DND-41 (cell line): ENCODE measurements at regions not wholly inside any gene's neighbourhood (a gene's known extent, or its start where the extent isn't known, plus 50 kb on each side); places are given as distances from the start of the nearest gene placed in this dataset.

Source experiments
- ATAC-seq: fragments of 200-7000 bp; cut with Tn5 transposase; 3 replicates; pipeline ENCODE4 v1.9.1; 2021; ENCODE audit warnings: low read depth; ENCODE audit not compliant: insufficient read depth
- DNase-seq: peaks from one replicate; pipeline ENCODE4 v3.0.0-alpha.2; 2020
- H2AFZ ChIP-seq: 2 replicates; pipeline ENCODE4 v1.6.0; 2012; ENCODE audit warnings: low read depth, low read length
- H3K27ac ChIP-seq: 2 replicates; pipeline ENCODE4 v1.5.1; 2012; ENCODE audit warnings: low read length, inconsistent platforms
- H3K27me3 ChIP-seq: fragments of 200-600 bp; sonication (generic); 2 replicates; pipeline ENCODE4 v1.6.0; 2012; ENCODE audit warnings: low read length, mild to moderate bottlenecking, inconsistent platforms; ENCODE audit not compliant: insufficient read depth, poor library complexity
- H3K36me3 ChIP-seq: 2 replicates; pipeline ENCODE4 v1.5.1; 2012; ENCODE audit warnings: low read length, inconsistent platforms; ENCODE audit not compliant: insufficient read depth
- H3K4me1 ChIP-seq: 2 replicates; pipeline ENCODE4 v1.5.1; 2012; ENCODE audit warnings: mild to moderate bottlenecking, low read length; ENCODE audit not compliant: insufficient read depth
- H3K4me2 ChIP-seq: 2 replicates; pipeline ENCODE4 v1.6.0; 2012; ENCODE audit warnings: mild to moderate bottlenecking, moderate library complexity, low read length, inconsistent platforms; ENCODE audit not compliant: insufficient read depth
- H3K4me3 ChIP-seq, 2 experiments: fragments of 200-600 bp in 1 of 2; shearing (Covaris generic) in 1 of 2; 2 replicates each; pipeline ENCODE4 v1.5.1; 2012 to 2016; ENCODE audit warnings: inconsistent platforms in 2 of 2, low read length in 2 of 2, mild to moderate bottlenecking in 2 of 2, low read depth in 1 of 2, moderate library complexity in 1 of 2
- H3K79me2 ChIP-seq: 2 replicates; pipeline ENCODE4 v1.6.0; 2012; ENCODE audit warnings: low read length, inconsistent platforms; ENCODE audit not compliant: insufficient read depth
- H3K9ac ChIP-seq: 2 replicates; pipeline ENCODE4 v1.6.0; 2012; ENCODE audit warnings: low read depth, mild to moderate bottlenecking, inconsistent platforms, low read length, moderate library complexity
- H3K9me3 ChIP-seq: 2 replicates; pipeline ENCODE4 v1.5.1; 2012; ENCODE audit warnings: low read length, moderate library complexity, mild to moderate bottlenecking, inconsistent platforms; ENCODE audit not compliant: insufficient read depth, severe bottlenecking
- H4K20me1 ChIP-seq: 2 replicates; pipeline ENCODE4 v1.6.0; 2012; ENCODE audit warnings: low read length; ENCODE audit not compliant: insufficient read depth
- CTCF ChIP-seq: IDR thresholded peaks from 2 replicates; pipeline ENCODE4 v1.5.1; 2012; ENCODE audit warnings: borderline replicate concordance, low read length, moderate library complexity, mild to moderate bottlenecking; ENCODE audit not compliant: poor library complexity, severe bottlenecking; ENCODE audit errors: extremely low read depth
- EZH2 ChIP-seq: IDR thresholded peaks from 3 replicates; pipeline ENCODE4 v1.6.1; 2012; ENCODE audit warnings: borderline replicate concordance, low read depth, mild to moderate bottlenecking, moderate library complexity, low read length, inconsistent platforms; ENCODE audit not compliant: severe bottlenecking

- Histone ChIP-seq H2AFZ (no peak overlapping the region), H3K4me2 (no peak overlapping the region), H3K27me3 (no peaks in the 10 kb centered on the region), H4K20me1 (no peaks in the 10 kb centered on the region), H3K4me3 (no peak overlapping the region), H3K4me1 (no peaks in the 10 kb centered on the region), H3K79me2 (no peaks in the 10 kb centered on the region), H3K36me3 (no peaks in the 10 kb centered on the region), H3K27ac (no peak overlapping the region), H3K9me3 (no peaks in the 10 kb centered on the region), H3K9ac (no peak overlapping the region)
- TF ChIP-seq EZH2 (no peak), CTCF (no peak)
- ATAC-seq (no peak), DNase-seq (no peak)
Observed at GRCh38 chr18:40066368-40066767, 1888.7 kb upstream of the PIK3C3 start.

GRCh38 chr18:40063488-40063887 lies 1891.5 kb upstream of the PIK3C3 start:
- Histone ChIP-seq H3K27me3 (no peaks in the 10 kb centered on the region), H3K4me2 (no peak overlapping the region), H4K20me1 (no peaks in the 10 kb centered on the region), H3K4me1 (no peaks in the 10 kb centered on the region), H3K27ac (no peak overlapping the region), H3K9me3 (no peaks in the 10 kb centered on the region), H3K9ac (no peak overlapping the region), H3K36me3 (no peaks in the 10 kb centered on the region), H3K79me2 (no peaks in the 10 kb centered on the region), H2AFZ (no peak overlapping the region), H3K4me3 (no peak overlapping the region)
- ATAC-seq (no peak), DNase-seq (no peak)
- TF ChIP-seq EZH2: no peak
- TF ChIP-seq CTCF: no peak

- Histone ChIP-seq H4K20me1 (no peaks in the 10 kb centered on the region), H3K9me3 (no peaks in the 10 kb centered on the region), H3K4me3 (no peak overlapping the region), H2AFZ (no peak overlapping the region), H3K9ac (no peak overlapping the region), H3K4me1 (no peaks in the 10 kb centered on the region), H3K27me3 (no peaks in the 10 kb centered on the region), H3K4me2 (no peak overlapping the region), H3K27ac (no peak overlapping the region), H3K79me2 (no peaks in the 10 kb centered on the region), H3K36me3 (no peaks in the 10 kb centered on the region)
- ATAC-seq (no peak), DNase-seq (no peak)
- TF ChIP-seq CTCF (no peak), EZH2 (no peak)
Observed at GRCh38 chr18:40061086-40061485, 1893.9 kb upstream of the PIK3C3 start.

- no peaks in the 10 kb centered on the region for H3K4me1 ChIP-seq
- no peaks in the 10 kb centered on the region for H3K36me3 ChIP-seq
- H4K20me1 ChIP-seq: no peaks in the 10 kb centered on the region
- H3K79me2 ChIP-seq: no peaks in the 10 kb centered on the region
- TF ChIP-seq CTCF (no peak), EZH2 (no peak)
- no peaks in the 10 kb centered on the region for H3K27me3 ChIP-seq
- no peak overlapping the region for H3K27ac ChIP-seq
- H3K9ac ChIP-seq: no peak overlapping the region
- H3K4me2 ChIP-seq: no peak overlapping the region
- ATAC-seq (no peak), DNase-seq (no peak)
- H3K9me3 ChIP-seq: no peaks in the 10 kb centered on the region
- no peak overlapping the region for H2AFZ ChIP-seq
- H3K4me3 ChIP-seq: no peak overlapping the region
Observed at GRCh38 chr18:40060562-40060961, 1894.5 kb upstream of the PIK3C3 start.
